ENCODE measurements at regions not wholly inside any gene's neighbourhood (a gene's known extent, or its start where the extent isn't known, plus 50 kb on each side); places are given as distances from the start of the nearest gene placed in this dataset.

DNA sequence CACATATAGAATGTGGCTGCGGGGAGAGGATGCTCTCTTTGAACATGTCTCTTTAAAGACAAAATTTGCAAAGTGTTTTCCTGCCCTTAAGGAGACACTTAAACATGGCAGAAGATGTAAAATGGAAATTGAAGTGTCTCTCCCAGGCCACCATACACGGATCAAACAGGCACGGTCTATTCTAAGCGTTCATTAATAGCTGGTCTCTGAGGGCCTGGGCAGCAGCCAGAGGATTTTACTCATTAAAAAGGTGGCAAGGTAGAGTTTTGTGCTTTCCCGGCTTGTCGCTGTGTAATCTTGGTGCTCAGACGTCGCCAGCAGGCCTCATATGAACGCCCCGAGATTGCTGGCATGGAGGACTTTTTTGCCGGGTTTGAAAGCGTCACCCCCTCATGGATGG lies 205.5 kb downstream of the EMX2 start:
- no peaks in the 10 kb centered on the region for H3K4me1 Mint-ChIP-seq
- H3K27me3 Mint-ChIP-seq: no peaks in the 10 kb centered on the region
- no peak overlapping the region for H3K27ac Mint-ChIP-seq
- H3K9me3 Mint-ChIP-seq: peaks cover 0 to 2% of the 10 kb centered on the region in 2 donors
- no peaks in the 10 kb centered on the region for H3K36me3 Mint-ChIP-seq
- ATAC-seq (replicated peaks) (no peak), DNase-seq (no peak)
- H3K4me3 Mint-ChIP-seq: no peak overlapping the region

DNA sequence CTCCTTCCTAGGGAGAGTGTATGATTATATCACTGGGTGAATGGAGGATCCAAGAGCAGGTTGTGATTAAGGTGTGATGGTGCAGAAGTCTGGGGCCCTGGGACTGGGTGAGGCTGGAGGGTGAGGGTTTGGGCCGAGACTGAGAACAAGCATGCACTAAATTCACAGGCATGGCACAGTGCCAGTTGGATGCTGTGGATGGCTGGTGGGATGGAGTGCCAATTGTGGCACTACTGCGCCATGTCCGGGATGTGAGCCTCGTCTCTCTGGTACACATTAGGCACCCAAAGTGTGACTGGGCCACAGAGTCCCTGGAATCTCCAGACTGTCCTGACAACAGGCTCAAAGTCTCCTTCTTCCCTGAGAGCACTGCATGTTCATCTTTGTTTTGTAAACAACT lies 208.1 kb downstream of the EMX2 start:
- Mint-ChIP-seq H3K27me3 (peaks cover 0 to 4% of the 10 kb centered on the region in 2 donors), H3K36me3 (no peaks in the 10 kb centered on the region), H3K9me3 (peaks cover 0 to 2% of the 10 kb centered on the region in 2 donors), H3K27ac (no peak overlapping the region), H3K4me3 (no peak overlapping the region), H3K4me1 (no peaks in the 10 kb centered on the region)
- DNase-seq: no peak
- ATAC-seq (replicated peaks): no peak

DNA sequence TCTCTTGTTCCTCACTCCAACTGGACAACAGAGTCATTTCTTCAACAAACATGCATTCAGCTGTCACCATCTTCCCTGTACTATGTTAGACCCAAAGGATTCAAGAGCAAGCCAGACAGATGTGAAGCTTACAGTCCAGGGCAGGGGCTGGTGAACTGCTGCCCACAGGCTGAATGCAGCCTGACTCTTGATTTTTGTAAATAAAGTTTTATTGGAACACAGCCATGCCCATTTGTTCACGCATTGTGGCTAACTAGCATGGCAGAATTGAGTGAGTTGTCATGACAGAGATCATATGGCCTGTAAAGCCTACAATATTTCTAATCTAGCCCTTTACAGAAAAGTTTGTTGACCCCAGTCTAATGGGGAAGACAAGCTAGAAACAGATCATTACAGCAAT lies 208.7 kb downstream of the EMX2 start:
- Mint-ChIP-seq H3K4me3 (no peak overlapping the region), H3K36me3 (no peaks in the 10 kb centered on the region)
- no peak for ATAC-seq (replicated peaks)

DNA sequence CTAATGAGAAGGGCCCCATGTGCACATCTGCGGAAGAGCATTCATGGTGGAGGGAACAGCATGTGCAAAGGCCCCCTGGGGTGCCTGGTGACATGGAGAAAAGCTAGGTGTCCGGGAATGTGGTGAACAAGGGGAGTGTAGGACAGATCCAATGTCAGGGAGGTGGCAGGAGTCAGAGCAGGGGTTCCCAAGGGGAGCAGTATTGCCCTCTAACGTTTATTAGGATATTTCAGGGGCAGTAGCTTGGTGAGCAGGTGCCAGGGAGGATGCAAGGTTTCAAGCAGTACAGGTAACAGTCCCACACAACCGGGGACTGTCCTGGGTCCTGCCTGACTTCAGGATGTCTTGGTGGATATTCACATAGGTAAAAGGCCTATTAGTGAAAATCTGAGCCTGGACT lies 209.6 kb downstream of the EMX2 start:
- H3K36me3 Mint-ChIP-seq: no peaks in the 10 kb centered on the region
- H3K4me3 Mint-ChIP-seq: no peak overlapping the region
- no peak overlapping the region for H3K27ac Mint-ChIP-seq
- DNase-seq: no peak
- no peaks in the 10 kb centered on the region for H3K9me3 Mint-ChIP-seq
- no peaks in the 10 kb centered on the region for H3K4me1 Mint-ChIP-seq
- ATAC-seq (replicated peaks): no peak
- H3K27me3 Mint-ChIP-seq: peaks cover 0 to 4% of the 10 kb centered on the region in 2 donors

More for the DNA sequence above, 208.7 kb downstream of the EMX2 start:
- peaks cover 0 to 2% of the 10 kb centered on the region in 2 donors for H3K9me3 Mint-ChIP-seq
- no peak overlapping the region for H3K27ac Mint-ChIP-seq
- DNase-seq: no peak
- peaks cover 0 to 4% of the 10 kb centered on the region in 2 donors for H3K27me3 Mint-ChIP-seq
- H3K4me1 Mint-ChIP-seq: no peaks in the 10 kb centered on the region

DNA sequence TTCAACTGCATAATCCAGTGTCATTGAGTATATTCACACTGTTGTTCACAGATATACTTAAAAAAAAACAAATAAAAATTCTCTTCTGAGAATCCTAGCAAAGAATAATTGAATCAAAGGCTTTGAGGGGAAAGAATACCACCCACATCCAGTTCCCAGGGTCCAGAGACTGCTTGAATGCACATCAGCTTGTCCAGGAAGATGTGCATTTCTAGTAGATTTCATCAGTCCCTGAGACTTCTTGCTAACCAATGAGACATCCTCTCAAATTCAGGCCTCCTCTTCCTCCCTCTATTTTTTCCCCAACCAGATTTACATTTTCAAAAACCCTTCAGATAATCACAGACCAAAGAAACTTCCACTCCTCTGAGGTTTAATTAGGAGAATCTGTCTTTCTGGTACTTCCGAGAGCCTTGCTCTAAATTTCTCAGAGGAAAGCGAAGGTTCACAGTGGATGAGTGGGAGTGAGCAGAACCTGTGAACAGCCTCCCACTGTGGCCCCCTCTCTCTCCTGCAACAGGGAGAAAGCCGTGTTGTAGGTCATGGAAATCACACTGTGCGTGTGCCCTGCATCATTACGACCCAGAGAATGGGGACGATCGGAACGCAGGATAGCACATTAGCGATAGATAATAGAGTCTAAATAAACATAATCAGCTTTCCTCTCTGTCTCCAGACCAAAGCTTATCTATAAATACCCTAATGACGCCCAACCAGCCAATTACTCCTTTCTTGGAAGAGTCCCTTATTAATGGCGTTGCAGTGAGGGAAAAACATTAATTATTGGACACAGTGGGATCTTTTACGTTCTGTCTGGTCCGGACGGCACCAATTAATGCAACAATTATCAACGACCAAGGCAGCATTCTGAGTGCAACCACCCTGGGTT lies 212.5 kb downstream of the EMX2 start:
- Mint-ChIP-seq H3K27ac (no peak overlapping the region), H3K4me3 (no peak overlapping the region)
- no peak for ATAC-seq (replicated peaks)

DNA sequence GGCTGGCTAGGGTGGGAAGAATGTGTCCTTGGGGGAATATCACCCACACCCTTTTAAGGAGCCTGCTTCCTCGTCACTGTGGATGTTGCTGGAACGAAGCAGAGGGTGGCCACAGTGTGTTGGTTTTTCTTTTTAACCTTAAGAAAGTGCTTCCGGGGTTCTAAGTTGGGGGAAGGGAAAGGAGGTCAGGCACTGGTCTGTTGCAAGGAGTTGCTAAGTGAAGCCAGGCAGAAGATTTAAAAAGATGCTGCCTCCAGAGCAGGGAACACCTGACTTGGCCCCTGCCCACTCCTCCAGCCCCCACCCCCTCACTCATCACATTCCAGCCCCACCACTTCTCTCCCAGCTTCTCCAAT lies 213.1 kb downstream of the EMX2 start:
- DNase-seq (no peak), ATAC-seq (replicated peaks) (no peak)
- H3K27ac Mint-ChIP-seq: no peak overlapping the region
- H3K27me3 Mint-ChIP-seq: peaks cover 0 to 14% of the 10 kb centered on the region in 2 donors
- H3K36me3 Mint-ChIP-seq: no peaks in the 10 kb centered on the region
- H3K4me3 Mint-ChIP-seq: no peak overlapping the region
- H3K4me1 Mint-ChIP-seq: no peaks in the 10 kb centered on the region
- peaks cover 0 to 2% of the 10 kb centered on the region in 2 donors for H3K9me3 Mint-ChIP-seq

More for the DNA sequence above, 212.5 kb downstream of the EMX2 start:
- H3K27me3 Mint-ChIP-seq: peaks cover 0 to 13% of the 10 kb centered on the region in 2 donors
- H3K36me3 Mint-ChIP-seq: no peaks in the 10 kb centered on the region
- no peaks in the 10 kb centered on the region for H3K4me1 Mint-ChIP-seq
- DNase-seq: no peak
- peaks cover 0 to 2% of the 10 kb centered on the region in 2 donors for H3K9me3 Mint-ChIP-seq

DNA sequence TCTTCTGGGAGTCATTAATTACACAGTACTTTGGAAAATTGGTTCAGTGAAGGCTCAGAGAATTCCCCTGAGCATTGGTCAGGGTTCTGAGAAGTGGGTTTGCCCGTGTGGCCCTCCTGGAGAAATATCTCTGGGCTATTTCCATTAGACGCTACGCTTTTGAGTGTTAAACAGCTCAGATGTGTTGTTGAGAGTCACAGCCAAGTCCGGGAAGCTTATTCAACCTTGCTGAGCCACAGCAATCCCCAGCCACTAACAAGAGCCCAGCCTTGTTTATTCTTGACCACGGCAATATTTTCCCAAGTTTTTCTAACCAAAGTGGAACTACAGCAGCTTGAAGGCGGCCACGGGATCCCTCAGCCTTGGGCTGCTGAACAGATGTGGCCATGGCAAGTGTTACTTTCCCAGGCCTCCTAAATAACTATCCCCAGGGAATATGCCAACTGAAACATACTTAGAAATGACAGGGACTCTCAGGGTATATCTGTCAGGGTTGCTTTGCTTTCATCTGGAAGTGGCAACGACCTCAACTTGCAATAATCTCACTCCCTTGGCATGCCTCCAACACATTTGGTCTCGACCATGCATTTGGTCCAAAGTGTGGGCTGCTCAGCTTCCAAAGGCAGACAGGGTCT lies 214.7 kb downstream of the EMX2 start:
- no peaks in the 10 kb centered on the region for H3K36me3 Mint-ChIP-seq
- H3K27me3 Mint-ChIP-seq: peaks cover 0 to 21% of the 10 kb centered on the region in 2 donors
- H3K4me3 Mint-ChIP-seq: no peak overlapping the region
- no peaks in the 10 kb centered on the region for H3K4me1 Mint-ChIP-seq
- no peak overlapping the region for H3K27ac Mint-ChIP-seq
- ATAC-seq (replicated peaks): no peak
- no peak for DNase-seq
- H3K9me3 Mint-ChIP-seq: peaks cover 0 to 2% of the 10 kb centered on the region in 2 donors

DNA sequence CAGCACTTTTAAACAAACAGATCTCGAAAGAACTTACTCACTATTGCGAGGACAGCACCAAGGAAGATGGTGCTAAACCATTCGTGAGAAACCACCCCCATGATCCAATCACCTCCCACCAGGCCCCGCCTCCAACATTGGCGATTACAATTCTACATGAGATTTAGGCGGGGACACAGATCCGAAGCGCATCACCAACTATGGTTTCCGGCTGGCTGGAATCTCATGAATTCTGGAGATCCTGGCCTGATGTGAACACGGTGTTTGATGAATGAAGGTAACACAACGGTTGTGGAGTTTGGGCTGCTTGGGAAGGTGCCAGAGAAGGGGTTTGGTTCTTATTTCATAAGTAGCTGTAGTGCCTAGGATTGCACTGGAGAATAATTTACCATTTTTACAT lies 216.7 kb downstream of the EMX2 start:
- no peaks in the 10 kb centered on the region for H3K4me1 Mint-ChIP-seq
- no peak overlapping the region for H3K27ac Mint-ChIP-seq
- peaks cover 0 to 4% of the 10 kb centered on the region in 2 donors for H3K9me3 Mint-ChIP-seq
- no peak for DNase-seq
- H3K27me3 Mint-ChIP-seq: peaks cover 0 to 23% of the 10 kb centered on the region in 2 donors
- ATAC-seq (replicated peaks): no peak
- H3K4me3 Mint-ChIP-seq: no peak overlapping the region
- no peaks in the 10 kb centered on the region for H3K36me3 Mint-ChIP-seq

DNA sequence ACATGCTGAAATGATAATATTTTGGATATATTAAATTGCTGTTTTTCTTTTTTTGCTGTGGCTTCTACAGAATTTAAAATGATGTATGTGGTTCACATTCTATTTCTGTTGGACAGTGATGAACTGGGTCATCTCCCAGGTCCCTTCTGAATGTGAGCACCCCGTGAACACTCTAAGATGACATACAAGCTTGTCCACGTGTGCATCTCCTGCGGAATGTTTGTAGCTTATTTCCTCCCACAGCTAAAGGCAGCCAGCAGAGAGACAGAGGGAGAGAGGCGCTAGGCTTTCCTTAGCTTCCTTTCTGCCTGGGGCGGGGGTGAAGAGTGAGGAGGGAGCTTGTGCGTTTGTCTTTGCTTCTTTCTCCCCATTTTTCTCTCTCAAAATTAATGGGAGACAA lies 219.1 kb downstream of the EMX2 start:
- DNase-seq (no peak), ATAC-seq (replicated peaks) (no peak)
- no peak overlapping the region for H3K27ac Mint-ChIP-seq
- no peaks in the 10 kb centered on the region for H3K4me1 Mint-ChIP-seq
- peaks cover 0 to 23% of the 10 kb centered on the region in 2 donors for H3K27me3 Mint-ChIP-seq
- H3K4me3 Mint-ChIP-seq: no peak overlapping the region
- no peaks in the 10 kb centered on the region for H3K36me3 Mint-ChIP-seq
- H3K9me3 Mint-ChIP-seq: peaks cover 0 to 4% of the 10 kb centered on the region in 2 donors

DNA sequence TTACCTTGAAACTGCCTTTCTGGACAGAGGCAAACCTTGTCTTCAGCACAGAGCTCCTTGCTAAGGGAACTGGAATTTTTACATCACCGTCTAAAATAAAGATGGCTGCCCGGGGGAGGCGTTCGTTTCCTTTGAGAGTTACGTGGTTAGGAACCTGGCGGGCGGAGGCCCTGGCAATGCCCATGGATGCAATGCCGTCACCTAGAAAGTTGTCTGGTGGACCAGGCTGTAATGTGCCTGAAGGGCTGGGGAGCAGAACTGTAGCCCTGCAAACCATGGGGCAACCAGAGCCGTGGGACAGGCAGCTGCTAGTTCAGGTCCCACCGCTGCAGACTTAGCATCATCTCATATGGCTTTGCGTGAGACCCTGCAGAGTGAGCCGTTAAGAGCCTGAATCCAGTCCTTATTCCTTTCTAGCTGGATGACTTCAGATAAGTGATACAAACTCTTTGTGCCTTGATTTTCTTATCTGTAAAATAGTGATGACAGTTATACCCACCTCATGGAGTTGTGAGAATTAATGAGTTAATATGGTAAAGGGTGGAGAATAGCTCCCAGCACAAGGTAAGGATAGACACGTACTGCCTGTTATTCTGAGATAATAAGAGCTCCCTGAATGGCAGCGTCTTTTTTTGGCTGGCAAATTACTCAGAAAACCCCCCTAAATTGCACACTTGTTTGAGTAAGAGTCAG lies 219.7 kb downstream of the EMX2 start:
- Mint-ChIP-seq H3K4me1 (no peaks in the 10 kb centered on the region), H3K36me3 (no peaks in the 10 kb centered on the region), H3K27me3 (peaks cover 0 to 20% of the 10 kb centered on the region in 2 donors), H3K9me3 (peaks cover 0 to 4% of the 10 kb centered on the region in 2 donors), H3K27ac (no peak overlapping the region), H3K4me3 (no peak overlapping the region)
- ATAC-seq (replicated peaks): no peak
- DNase-seq: no peak

DNA sequence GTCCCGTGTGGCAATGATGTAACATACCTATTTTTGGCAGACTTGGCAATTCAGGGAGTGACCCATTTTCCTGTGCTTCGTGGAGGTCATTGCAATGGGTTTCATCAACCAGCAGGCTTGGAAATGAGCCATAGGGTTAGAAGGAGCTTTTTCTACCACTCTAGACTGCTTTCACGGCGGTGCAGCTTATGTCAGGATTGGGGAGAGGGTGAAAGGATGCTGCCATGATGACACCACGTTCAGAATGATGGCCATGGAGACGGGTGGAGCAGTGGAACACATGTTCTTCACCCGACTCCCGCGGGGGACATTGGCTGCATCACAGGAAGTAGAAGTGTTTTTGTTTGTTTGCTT lies 220.2 kb downstream of the EMX2 start:
- Mint-ChIP-seq H3K36me3 (no peaks in the 10 kb centered on the region), H3K9me3 (peaks cover 0 to 4% of the 10 kb centered on the region in 2 donors), H3K27me3 (peaks cover 0 to 15% of the 10 kb centered on the region in 2 donors), H3K4me1 (no peaks in the 10 kb centered on the region), H3K4me3 (no peak overlapping the region), H3K27ac (no peak overlapping the region)
- DNase-seq: no peak
- no peak for ATAC-seq (replicated peaks)

DNA sequence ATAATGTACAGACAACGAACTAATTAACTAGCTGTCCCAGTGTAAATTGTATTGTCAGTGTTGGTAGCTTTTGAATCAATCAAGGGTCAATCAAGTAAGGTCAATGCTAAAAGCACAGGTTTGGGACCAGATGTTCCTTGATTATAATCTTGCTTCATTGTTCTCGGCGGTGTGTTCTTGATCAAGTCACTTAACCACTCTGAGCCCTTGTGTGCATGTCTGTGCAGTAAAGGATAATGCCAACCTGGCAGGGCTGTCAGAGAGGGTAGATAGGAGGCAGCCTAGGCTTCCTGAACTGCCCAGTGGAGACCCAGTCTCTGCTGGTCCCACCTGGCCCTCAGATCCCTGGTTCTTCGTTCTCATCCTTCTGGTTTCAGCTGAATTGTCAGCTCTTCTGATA lies 221.0 kb downstream of the EMX2 start:
- Mint-ChIP-seq H3K4me1 (no peaks in the 10 kb centered on the region), H3K9me3 (peaks cover 0 to 2% of the 10 kb centered on the region in 2 donors), H3K36me3 (no peaks in the 10 kb centered on the region), H3K4me3 (no peak overlapping the region), H3K27me3 (peaks cover 0 to 13% of the 10 kb centered on the region in 2 donors), H3K27ac (no peak overlapping the region)
- ATAC-seq (replicated peaks): no peak
- no peak for DNase-seq

DNA sequence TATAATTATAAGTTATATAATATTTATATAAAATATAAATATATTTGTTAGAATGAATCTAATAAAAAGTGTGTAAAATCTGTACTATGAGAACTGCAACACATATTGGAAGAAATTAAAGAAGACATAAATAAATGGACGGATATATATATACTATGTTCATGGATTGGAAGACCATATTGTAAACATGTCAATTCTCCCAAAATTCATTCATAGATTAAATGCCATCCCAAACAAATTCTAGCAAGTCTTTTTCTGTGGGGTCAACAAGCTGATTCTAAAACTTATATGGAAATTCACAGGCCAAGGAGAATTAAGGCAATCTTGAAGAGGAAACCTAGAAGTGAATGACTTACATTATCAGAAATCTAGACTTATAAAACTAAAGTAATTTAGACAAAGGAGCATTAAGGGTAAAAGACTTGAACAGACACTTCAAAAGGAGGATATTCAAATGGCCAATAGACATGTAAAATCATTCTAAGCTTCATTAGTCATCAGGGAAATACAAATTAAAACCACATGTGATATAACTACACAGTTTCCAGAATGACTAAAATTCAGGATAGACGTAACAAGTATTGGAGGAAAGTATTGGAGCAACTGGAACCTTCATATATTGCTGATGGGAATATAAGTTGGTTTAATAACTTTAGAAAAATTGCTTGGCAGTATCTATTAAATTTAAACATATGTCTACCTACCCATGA lies 225.9 kb downstream of the EMX2 start:
- H3K4me3 Mint-ChIP-seq: no peak overlapping the region
- H3K36me3 Mint-ChIP-seq: no peaks in the 10 kb centered on the region
- ATAC-seq (replicated peaks): no peak
- peaks cover 0 to 2% of the 10 kb centered on the region in 2 donors for H3K9me3 Mint-ChIP-seq
- no peak overlapping the region for H3K27ac Mint-ChIP-seq
- H3K27me3 Mint-ChIP-seq: no peaks in the 10 kb centered on the region
- DNase-seq: no peak
- no peaks in the 10 kb centered on the region for H3K4me1 Mint-ChIP-seq

DNA sequence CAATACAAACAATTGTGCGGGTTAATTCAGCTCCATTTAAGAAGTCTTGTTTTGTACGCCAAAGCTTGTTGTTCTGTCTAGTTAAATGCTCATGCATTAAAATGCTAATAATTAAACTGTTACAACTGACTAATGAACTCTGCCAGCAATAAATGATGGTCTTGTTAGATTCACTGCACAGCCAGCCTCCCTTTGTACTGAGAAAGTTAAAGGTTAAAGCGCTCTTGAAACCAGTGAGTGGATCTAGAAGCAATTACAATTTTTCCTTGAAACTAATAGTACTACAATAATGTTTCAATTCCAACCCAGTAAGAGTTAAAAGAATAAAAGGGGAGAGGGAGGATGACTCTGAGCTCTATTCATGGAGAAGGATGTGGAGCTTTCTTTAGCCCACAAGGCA lies 233.0 kb downstream of the EMX2 start:
- H3K4me3 Mint-ChIP-seq: no peak overlapping the region
- H3K9me3 Mint-ChIP-seq: peaks cover 3 to 8% of the 10 kb centered on the region in 2 donors
- H3K4me1 Mint-ChIP-seq: no peaks in the 10 kb centered on the region
- H3K27me3 Mint-ChIP-seq: peaks cover 5 to 7% of the 10 kb centered on the region in 2 donors
- ATAC-seq (replicated peaks): no peak
- no peak for DNase-seq
- H3K36me3 Mint-ChIP-seq: no peaks in the 10 kb centered on the region
- no peak overlapping the region for H3K27ac Mint-ChIP-seq

All from stimulated activated naive B cell treated with anti-CD40 and anti-IgM and Interleukin-4, amounts not matched to agents 10 μg/mL and 1 μg/mL and 100 μg/mL, for 72 hours (primary cell).